GM23248 (cell line): ENCODE measurements at regions not wholly inside any gene's neighbourhood (a gene's known extent, or its start where the extent isn't known, plus 50 kb on each side); places are given as distances from the start of the nearest gene placed in this dataset.

Experiments
- DNase-seq: peaks from one replicate; pipeline ENCODE4 v3.0.0-alpha.2; 2015
- H2AFZ ChIP-seq: fragments of 200-600 bp; sonication (generic); 2 replicates; pipeline ENCODE4 v1.6.1; 2016; ENCODE audit warnings: antibody characterized with exemption
- H3F3A ChIP-seq: fragments of 200-600 bp; sonication (generic); 2 replicates; pipeline ENCODE4 v1.6.1; 2016; ENCODE audit warnings: mild to moderate bottlenecking, antibody characterized with exemption, mixed run types; ENCODE audit not compliant: insufficient read depth
- H3K27ac ChIP-seq: fragments of 200-600 bp; sonication (generic); 2 replicates; pipeline ENCODE4 v1.5.1; 2016; ENCODE audit warnings: mild to moderate bottlenecking
- H3K27me3 ChIP-seq: fragments of 200-600 bp; sonication (generic); replicated peaks from 2 replicates; pipeline ENCODE4 v1.6.1; 2016; ENCODE audit warnings: mild to moderate bottlenecking; ENCODE audit not compliant: insufficient read depth
- H3K36me3 ChIP-seq: fragments of 200-600 bp; sonication (generic); 2 replicates; pipeline ENCODE4 v1.6.1; 2016; ENCODE audit warnings: low read depth, mild to moderate bottlenecking
- H3K4me1 ChIP-seq: fragments of 200-600 bp; sonication (generic); 2 replicates; pipeline ENCODE4 v1.6.1; 2016; ENCODE audit warnings: mild to moderate bottlenecking; ENCODE audit not compliant: insufficient read depth
- H3K4me2 ChIP-seq: fragments of 200-600 bp; sonication (generic); one replicate; pipeline ENCODE4 v1.6.1; 2016; ENCODE audit warnings: mild to moderate bottlenecking; ENCODE audit not compliant: unreplicated experiment
- H3K4me3 ChIP-seq: fragments of 200-600 bp; sonication (generic); 2 replicates; pipeline ENCODE4 v1.5.1; 2016; ENCODE audit warnings: mild to moderate bottlenecking
- H3K79me2 ChIP-seq: fragments of 200-600 bp; sonication (generic); 2 replicates; pipeline ENCODE4 v1.6.1; 2016; ENCODE audit warnings: mild to moderate bottlenecking; ENCODE audit not compliant: insufficient read depth
- H3K9ac ChIP-seq: fragments of 200-600 bp; sonication (generic); 2 replicates; pipeline ENCODE4 v1.6.1; 2016; ENCODE audit warnings: mild to moderate bottlenecking
- H3K9me2 ChIP-seq: fragments of 200-600 bp; sonication (generic); 2 replicates; pipeline ENCODE4 v1.6.1; 2016; ENCODE audit warnings: mixed run types, mild to moderate bottlenecking, moderate library complexity; ENCODE audit not compliant: insufficient read depth
- H3K9me3 ChIP-seq: fragments of 200-600 bp; sonication (generic); one replicate; pipeline ENCODE4 v1.6.1; 2017; ENCODE audit warnings: low read depth
- H4K20me1 ChIP-seq: fragments of 200-600 bp; sonication (generic); 2 replicates; pipeline ENCODE4 v1.6.0; 2016; ENCODE audit not compliant: insufficient read depth
- EZH2 ChIP-seq: fragments of 200-600 bp; sonication (generic); IDR thresholded peaks from 2 replicates; pipeline ENCODE4 v1.6.1; 2018; ENCODE audit warnings: antibody characterized with exemption, mild to moderate bottlenecking; ENCODE audit not compliant: insufficient read depth, poor library complexity, severe bottlenecking
- EZH2phosphoT487 ChIP-seq: fragments of 200-600 bp; sonication (generic); IDR thresholded peaks from 2 replicates; pipeline ENCODE4 v1.6.1; 2018; ENCODE audit warnings: antibody characterized with exemption, moderate library complexity, mild to moderate bottlenecking, low read depth; ENCODE audit not compliant: insufficient read depth
- WGBS, 2 experiments: methylation state at CpG; one replicate each; pipeline ENCODE4 v1.1.6; 2015 to 2017; ENCODE audit warnings: low lambda C conversion rate in 2 of 2, low coverage in 1 of 2; ENCODE audit errors: missing lambda C conversion rate in 2 of 2; 5-methylcytosine and 5-hydroxymethylcytosine counted together
- in situ Hi-C: fragments of 300-500 bp; cut with MboI; formaldehyde crosslinking; loops from 2 replicates; pipeline ENCODE4 v1.15.0; 2020

- H3K27ac ChIP-seq, result no peak overlapping the region
- H3K9me2 ChIP-seq, result no peaks in the 10 kb centered on the region
- no peaks in the 10 kb centered on the region for H3K79me2 ChIP-seq
- peaks cover 5% of the 10 kb centered on the region for H3K4me1 ChIP-seq
- H3K27me3 ChIP-seq, result peaks cover 11% of the 10 kb centered on the region; the same call in 1 of the 2 replicates
- H3K4me2 ChIP-seq, result no peak overlapping the region
- H3F3A ChIP-seq, result 0 out of 2 replicates have a peak, but pooled peaks cover 5% of the 10 kb centered on the region
- no peak for DNase-seq
- no peaks in the 10 kb centered on the region for H3K36me3 ChIP-seq
- no peaks in the 10 kb centered on the region for H4K20me1 ChIP-seq
- H2AFZ ChIP-seq, result no peak overlapping the region
- no peaks in the 10 kb centered on the region for H3K9me3 ChIP-seq
- no peak overlapping the region for H3K9ac ChIP-seq
- WGBS, 2 experiments, result 66 to 71% methylated on average over 12 to 14 of the region's 14 CpGs
- TF ChIP-seq EZH2phosphoT487, result no peak
- no peak for TF ChIP-seq EZH2
- in situ Hi-C loops, result no loop called here
- no peak overlapping the region for H3K4me3 ChIP-seq
These were observed 324.9 kb downstream of the UQCRFS1 start for GRCh38 chr19:28887920-28888618.

- Histone ChIP-seq H3K36me3 (no peaks in the 10 kb centered on the region), H2AFZ (no peak overlapping the region), H3K4me1 (peaks cover 10% of the 10 kb centered on the region), H3K4me2 (no peak overlapping the region), H3K27ac (no peak overlapping the region), H3K9ac (no peak overlapping the region), H4K20me1 (no peaks in the 10 kb centered on the region), H3K9me3 (no peaks in the 10 kb centered on the region), H3K4me3 (no peak overlapping the region), H3K9me2 (no peaks in the 10 kb centered on the region), H3F3A (0 out of 2 replicates have a peak, but pooled peaks cover 8% of the 10 kb centered on the region), H3K27me3 (peaks cover 11% of the 10 kb centered on the region; the same call in 1 of the 2 replicates), H3K79me2 (no peaks in the 10 kb centered on the region)
- 54 to 63% methylated on average over 3 of the region's 3 CpGs for WGBS, 2 experiments
- in situ Hi-C loops, result no loop called here
- no peak for DNase-seq
- TF ChIP-seq EZH2phosphoT487 (no peak), EZH2 (no peak)
These were observed 326.2 kb downstream of the UQCRFS1 start for GRCh38 chr19:28886708-28887107.

GRCh38 chr19:28885965-28886364, 327.0 kb downstream of the UQCRFS1 start:
- Histone ChIP-seq H4K20me1 (no peaks in the 10 kb centered on the region), H3K4me2 (no peak overlapping the region), H3K27ac (no peak overlapping the region), H3K79me2 (no peaks in the 10 kb centered on the region), H3K27me3 (peaks cover 11% of the 10 kb centered on the region; the same call in 1 of the 2 replicates), H3K9me2 (no peaks in the 10 kb centered on the region), H3K9me3 (no peaks in the 10 kb centered on the region), H3K4me3 (no peak overlapping the region), H3K9ac (no peak overlapping the region), H3F3A (0 out of 2 replicates have a peak, but pooled peaks cover 8% of the 10 kb centered on the region), H2AFZ (no peak overlapping the region), H3K4me1 (peaks cover 10% of the 10 kb centered on the region), H3K36me3 (no peaks in the 10 kb centered on the region)
- no peak for DNase-seq
- TF ChIP-seq EZH2 (no peak), EZH2phosphoT487 (no peak)
- WGBS, 2 experiments, result 45 to 52% methylated on average over 4 of the region's 4 CpGs
- in situ Hi-C loops, result no loop called here

GRCh38 chr19:28884786-28885476, 328.0 kb downstream of the UQCRFS1 start:
- no peak overlapping the region for H3K4me3 ChIP-seq
- no peaks in the 10 kb centered on the region for H3K79me2 ChIP-seq
- peaks cover 10% of the 10 kb centered on the region for H3K4me1 ChIP-seq
- no peaks in the 10 kb centered on the region for H3K36me3 ChIP-seq
- 0 out of 2 replicates have a peak, but pooled peaks cover 8% of the 10 kb centered on the region for H3F3A ChIP-seq
- H3K9ac ChIP-seq, result no peak overlapping the region
- TF ChIP-seq EZH2, result no peak
- TF ChIP-seq EZH2phosphoT487, result no peak
- in situ Hi-C loops, result no loop called here
- H3K27me3 ChIP-seq, result peaks cover 11% of the 10 kb centered on the region; the same call in 1 of the 2 replicates
- WGBS, 2 experiments, result 58 to 62% methylated on average over 12 of the region's 12 CpGs
- no peaks in the 10 kb centered on the region for H3K9me3 ChIP-seq
- no peak for DNase-seq
- H3K4me2 ChIP-seq, result no peak overlapping the region
- H4K20me1 ChIP-seq, result no peaks in the 10 kb centered on the region
- H2AFZ ChIP-seq, result no peak overlapping the region
- no peaks in the 10 kb centered on the region for H3K9me2 ChIP-seq
- no peak overlapping the region for H3K27ac ChIP-seq
